ENCODE measurements at regions not wholly inside any gene's neighbourhood (a gene's known extent, or its start where the extent isn't known, plus 50 kb on each side); places are given as distances from the start of the nearest gene placed in this dataset.
"Not testable (repeated sequence)": the region's sequence is repeated elsewhere in the genome, so short reads cannot be mapped to it uniquely, and the experiment has no call there.

DNA sequence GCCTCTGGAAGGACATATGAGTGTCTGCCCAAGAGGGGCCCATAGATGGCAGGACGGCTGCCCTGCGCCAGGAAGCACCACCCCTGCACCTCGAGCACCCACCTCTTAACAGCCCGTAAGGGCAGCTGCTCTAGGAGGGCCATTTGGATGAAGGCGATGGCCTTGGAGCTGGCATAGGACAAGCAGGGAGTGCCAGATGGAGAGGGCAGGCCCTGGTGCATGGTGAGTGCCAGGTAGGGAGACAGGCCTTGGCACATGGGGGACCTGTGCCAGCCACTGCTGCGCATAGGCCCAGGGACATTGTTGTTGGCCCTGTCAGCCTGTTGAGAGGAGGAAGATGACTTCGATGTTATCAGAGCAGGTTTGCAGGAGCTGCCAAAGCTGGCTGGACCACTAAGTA is 134.2 kb downstream of the SLC25A46 start:
- DNase-seq, result no peak

DNA sequence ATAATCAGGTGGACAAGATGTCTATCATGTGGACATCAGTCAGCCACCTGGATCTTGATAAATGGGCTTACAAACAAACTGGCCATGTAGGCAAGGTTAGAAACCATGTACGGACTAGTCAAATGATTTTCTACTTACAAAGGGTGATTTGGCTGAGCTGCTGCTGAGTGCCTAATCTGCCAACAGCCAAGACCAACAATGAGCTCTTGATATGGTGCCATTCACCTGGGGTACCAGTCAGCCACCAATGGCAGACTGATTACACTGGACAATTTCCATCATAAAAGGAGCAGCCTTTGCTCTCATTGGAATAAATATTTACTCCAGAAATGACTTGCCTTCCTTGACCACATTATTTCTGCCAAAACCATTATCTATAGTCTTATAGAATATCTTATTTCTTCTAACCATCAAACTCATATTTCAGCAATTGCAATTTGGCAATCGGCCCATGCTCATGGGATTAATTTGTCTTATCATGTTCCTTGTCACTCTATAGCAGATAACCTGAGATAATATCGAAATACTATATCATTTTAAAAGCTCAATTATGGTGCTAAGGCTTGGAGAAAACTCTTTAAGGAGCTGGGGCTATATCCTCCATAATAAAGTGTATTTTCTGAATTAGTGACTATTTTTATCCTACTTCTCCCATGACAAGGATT is 135.1 kb downstream of the SLC25A46 start:
- DNase-seq, result no peak

DNA sequence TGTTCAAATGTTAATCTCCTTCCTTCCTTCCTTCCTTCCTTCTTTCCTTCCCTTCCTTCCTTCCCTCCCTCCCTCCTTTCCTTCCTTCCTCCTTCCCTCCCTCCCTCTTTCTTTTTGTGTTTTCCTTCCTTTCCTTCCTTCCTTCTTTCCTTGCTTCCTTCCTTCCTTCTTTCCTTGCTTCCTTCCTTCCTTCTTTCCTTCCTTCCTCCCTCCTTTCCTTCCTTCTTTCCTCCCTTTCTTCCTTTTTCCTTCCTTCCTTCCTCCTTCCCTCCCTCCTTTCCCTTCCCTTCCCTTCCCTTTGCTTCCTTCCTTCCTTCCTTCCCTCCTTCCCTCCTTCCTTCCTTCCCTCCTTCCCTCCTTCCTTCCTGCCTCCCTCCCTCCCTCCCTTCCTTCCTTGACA is 136.3 kb downstream of the SLC25A46 start:
- DNase-seq, result not testable (repeated sequence)

DNA sequence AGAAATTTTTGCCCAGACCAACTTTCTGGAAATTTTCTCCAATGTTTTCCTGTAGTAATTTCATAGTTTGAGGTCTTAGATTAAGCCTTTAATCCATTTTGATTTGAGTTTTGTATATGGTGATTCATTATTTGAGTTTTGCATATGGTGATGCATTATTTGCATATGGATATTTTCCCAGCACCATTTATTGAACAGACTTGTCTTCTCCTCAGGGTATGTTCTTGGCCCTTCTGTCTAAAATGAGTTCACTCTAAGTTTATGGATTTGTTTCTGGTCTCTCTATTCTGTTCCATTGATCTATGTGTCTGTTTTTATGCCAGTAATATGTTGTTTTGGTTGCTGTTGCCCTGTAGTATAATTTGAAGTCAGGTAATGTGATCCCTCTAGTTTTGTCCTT is 139.3 kb downstream of the SLC25A46 start:
- DNase-seq, result no peak

DNA sequence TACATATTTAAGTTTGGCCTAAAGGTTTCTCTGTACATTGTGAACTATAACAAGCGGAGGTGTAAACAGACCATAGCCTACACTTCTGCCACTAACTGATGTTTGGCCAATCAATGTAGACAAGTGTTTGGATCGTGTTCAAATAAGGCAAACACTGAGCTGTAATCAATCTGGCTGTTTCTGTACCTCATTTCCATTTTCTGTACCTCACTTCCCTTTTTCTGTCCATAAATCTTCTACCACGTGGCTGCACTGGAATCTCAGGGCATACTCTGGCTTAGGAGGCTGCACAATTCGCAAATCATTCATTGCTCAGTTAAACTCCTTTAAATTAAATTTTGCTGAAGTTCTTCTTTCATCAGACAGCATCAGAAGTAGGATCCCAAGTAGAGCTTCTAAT is 140.9 kb downstream of the SLC25A46 start:
- no peak for DNase-seq

DNA sequence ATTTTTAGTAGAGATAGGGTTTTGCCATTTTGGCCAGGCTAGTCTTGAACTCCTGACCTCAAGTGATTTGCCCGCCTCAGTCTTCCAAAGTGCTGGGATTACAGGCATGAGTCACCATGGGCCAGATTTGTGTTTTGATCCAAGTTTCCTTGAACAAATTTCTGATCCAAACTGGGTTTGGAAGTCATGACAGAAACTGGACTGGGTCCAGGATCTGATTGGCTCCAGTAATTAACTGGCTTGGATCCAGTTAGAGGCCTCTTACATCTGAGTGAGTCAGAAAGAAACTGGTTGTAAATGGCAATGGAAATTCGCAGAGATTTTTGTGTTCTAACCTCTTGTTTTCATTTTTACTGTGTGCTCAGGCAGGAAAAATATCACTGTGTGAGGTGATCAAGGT is 141.6 kb downstream of the SLC25A46 start:
- DNase-seq, result peak; percentile 76

DNA sequence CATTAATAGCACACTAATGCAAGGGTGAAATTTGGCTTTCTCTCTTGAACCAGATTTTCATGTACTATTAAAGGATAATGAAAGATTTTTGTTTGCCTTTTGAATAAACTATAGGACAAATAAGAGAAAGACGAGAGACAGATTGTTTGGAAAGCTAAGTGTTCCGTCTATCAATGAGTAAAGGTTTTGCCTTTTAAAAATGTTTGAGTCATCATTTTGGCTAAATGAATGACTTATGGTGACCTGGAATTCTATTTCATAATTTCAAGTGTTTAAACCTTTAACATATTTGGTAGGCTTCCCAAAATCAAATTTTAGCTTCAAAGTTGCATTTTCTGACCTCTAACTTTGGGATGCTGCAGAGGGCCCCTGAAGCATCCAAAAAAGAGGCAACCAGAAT is 145.2 kb downstream of the SLC25A46 start:
- no peak for DNase-seq

DNA sequence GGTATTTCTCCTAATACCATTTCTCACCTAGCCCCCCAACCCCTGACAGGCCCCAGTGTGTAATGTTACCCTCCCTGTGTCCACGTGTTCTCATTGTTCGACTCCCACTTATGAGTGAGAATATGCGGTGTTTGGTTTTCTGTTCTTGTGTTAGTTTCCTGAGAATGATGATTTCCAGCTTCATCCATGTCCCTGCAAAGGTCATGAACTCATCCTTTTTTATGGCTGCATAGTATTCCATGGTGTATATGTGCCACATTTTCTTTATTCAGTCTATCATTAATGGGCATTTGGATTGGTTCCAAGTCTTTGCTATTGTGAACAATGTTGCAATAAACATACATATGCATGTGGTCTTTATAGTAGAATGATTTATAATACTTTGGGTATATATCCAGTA is 148.4 kb downstream of the SLC25A46 start:
- DNase-seq, result not testable (repeated sequence)

DNA sequence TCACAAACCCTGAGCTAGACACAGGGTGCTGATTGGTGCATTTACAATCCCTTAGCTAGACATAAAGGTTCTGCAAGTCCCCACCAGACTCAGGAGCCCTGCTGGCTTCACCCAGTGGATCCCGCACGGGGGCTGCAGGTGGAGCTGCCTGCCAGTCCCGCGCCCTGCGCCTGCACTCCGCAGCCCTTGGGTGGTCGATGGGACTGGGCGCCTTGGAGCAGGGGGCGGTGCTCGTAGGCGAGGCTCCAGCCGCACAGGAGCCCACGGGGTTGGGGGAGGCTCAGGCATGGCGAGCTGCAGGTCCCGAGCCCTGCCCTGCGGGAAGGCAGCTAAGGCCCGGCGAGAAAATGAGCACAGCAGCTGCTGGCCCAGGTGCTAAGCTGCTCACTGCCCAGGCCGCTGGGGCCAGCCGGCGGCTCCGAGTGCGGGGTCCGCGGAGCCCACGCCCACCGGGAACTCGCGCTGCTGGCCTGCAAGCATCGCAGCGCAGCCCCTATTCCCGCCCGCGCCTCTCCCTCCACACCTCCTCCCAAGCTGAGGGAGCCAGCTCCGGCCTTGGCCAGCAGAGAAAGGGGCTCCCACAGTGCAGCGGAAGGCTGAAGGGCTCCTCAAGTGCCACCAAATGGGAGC is 155.2 kb downstream of the SLC25A46 start:
- not testable (repeated sequence) for DNase-seq

DNA sequence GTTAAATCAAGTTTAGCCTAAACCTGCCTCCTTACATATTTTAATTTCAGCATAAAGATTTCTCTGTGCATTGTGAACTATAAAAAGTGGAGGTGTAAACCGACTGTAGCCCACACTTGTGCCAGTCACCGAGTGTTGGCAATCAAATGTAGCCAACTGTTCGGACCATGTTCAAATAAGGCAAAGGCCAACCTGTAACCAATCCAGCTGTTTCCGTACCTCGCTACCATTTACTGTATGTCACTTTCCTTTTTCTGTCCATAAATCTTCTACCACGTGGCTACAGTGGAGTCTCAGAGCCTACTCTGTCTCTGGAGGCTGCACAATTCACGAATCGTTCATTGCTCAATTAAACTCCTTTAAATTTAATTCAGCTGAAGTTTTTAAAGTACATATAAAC is 156.0 kb downstream of the SLC25A46 start:
- DNase-seq, result no peak

DNA sequence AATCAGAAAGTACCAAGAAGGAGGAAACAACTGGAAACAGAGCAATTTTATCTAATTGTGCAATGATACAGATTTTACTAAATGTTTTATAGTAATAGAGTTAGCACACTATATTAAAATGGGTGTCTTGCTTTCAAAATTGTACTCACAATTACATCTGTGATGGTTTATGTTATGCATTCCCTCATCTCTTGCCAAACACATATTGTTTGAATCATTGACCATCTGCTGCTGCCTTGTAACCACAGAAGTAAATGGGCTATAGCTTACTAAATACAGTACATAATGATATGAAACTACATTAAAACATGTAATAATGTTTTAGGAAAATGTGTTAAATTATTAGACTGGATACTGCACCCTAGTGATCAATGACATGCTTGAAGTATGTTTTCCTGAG is 158.1 kb downstream of the SLC25A46 start:
- no peak for DNase-seq

DNA sequence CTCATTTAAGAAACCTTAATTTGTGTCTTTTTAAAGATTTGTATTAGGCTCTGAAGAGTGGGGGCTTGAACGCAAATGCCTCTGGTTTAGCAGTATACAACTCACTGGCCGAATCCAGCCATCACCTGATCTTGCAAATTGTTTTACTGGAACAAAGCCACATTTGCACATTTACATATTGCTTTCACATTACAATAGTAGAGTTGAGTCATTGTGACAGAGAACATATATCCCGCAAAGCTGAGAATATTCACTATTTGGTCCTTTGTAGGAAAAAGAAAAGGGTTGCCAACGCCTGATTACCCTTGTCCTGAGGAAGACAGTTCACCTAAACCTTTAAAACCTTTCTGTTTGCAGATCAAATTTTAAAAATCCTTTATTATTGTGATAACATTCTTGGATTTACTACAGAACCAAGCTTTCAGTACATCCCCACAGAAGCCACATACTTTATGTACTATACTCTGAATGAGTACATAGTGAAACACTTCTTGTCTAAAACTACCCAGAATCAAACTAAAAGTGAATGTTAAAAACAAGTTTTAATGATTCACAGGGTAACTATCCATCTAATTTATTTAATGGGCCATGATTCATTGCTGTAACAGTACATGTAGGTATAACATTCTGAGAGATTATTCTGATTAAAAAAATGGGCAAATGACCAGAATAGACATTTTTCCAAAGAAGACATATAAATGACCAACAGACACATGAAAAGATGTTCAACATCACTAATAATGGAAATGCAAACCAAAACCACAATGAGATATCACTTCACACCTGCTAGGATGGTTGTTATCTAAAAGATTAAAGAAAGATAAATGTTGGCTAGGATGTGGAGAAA is 161.0 kb downstream of the SLC25A46 start:
- DNase-seq, result peak; percentile 74

DNA sequence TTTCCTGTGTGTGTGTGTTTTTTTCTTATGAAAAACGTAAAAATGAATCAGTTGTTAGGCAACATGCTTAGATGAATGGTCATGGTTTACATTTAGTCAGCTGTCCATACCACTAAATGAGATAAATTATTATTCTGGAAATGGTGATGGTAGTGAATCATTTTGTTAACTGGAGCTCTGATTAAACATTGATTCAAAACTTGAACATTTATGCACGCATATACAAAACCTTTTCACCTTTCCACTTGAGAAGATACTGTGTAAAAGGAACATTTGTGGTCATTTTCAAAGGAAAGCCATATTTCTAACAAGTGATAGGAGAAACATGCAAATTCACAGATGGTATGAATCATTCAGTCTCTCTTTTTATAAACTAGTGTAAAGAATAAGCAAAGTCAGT is 162.0 kb downstream of the SLC25A46 start:
- peak; percentile 95 for DNase-seq

DNA sequence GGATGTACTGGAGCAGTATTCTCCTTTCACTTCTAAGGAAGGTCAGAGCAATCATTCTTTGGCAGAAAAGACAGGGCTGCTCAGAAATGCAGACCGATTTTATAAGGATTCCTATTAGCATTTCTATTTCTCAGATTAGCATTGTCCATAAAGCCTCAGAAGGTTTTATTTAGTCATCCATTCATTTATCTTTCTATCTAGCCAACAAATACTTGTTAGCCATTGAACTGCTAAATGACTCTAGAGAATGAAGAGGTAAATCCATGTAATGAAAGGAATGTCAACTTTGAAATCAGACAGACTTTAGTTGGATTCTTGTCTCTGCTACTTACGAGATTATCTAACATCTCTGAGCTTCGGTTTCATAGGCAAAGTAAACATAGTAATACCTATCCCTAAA is 165.2 kb downstream of the SLC25A46 start:
- no peak for DNase-seq

DNA sequence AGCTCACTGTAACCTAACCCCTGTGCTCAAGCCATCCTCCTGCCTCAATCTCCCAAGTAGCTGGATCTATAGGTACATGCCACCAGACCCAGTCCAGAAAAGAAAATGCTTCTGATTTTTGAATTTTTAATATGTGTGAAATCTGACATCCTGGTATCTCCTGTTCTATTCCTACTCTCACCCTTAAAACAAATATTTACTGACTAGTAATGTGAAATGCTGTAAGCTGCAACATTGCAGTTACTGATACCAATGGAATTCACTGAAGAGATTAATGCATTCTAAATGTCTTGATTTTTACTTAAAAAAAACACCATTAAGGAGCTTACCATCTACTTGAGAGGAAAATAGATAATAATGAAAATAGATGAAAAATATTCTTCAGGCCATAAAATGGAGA is 162.7 kb upstream of the TSLP start:
- no peak for DNase-seq

DNA sequence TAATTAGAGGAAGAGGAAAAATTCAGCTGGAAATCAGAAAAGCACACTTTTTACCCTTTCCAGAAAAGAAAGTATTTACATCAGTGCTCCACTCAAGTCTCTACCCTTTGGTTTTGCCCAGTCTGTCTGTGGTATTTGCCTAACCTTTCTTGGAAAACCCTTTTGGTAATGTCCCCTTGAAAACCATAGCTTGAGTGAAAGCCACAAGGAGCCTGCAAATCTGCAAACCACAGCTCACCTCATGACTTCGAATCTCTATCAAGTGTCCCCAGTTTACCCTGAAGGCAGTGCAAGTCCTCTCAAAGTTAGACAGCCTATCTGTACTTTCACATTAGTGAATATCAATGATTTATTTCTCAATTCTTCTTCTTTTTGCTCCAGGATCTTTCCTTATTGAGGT is 162.1 kb upstream of the TSLP start:
- DNase-seq, result no peak

DNA sequence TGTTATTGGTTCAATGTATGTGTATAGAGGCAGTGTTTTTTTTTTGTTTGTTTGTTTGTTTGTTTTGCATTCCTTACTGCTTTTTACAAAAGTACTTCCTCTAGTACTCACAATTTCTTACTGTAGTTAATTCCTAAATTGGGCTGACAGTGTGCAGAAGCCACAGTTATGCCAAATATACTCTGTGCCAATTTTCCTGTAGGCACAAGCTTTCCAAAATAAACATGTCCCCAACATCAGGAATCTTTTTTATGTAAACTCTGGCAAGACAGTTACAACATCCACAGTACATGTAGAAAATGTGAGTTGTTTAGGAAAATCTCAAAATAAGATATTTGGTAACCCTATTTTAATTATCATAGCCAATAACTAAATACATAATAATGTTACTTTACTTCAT is 161.6 kb upstream of the TSLP start:
- no peak for DNase-seq

DNA sequence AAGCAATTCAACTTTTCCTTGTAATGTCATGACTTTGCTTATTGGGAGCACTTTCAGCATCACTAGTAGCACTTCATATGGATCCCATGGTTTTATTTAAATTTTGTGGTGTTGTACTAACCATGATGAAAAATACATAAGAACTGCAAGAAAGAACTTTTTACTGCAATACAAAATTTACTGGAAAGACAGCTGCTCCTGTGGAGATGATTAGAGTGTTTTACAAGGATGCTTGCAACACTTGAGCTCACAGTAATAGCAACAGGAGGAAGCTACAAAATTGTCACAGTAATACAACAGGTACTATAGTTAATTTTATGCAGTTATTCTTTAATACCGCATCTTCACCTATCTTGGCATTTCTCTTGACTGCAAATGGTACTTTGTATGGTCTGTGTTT is 158.3 kb upstream of the TSLP start:
- DNase-seq, result no peak

DNA sequence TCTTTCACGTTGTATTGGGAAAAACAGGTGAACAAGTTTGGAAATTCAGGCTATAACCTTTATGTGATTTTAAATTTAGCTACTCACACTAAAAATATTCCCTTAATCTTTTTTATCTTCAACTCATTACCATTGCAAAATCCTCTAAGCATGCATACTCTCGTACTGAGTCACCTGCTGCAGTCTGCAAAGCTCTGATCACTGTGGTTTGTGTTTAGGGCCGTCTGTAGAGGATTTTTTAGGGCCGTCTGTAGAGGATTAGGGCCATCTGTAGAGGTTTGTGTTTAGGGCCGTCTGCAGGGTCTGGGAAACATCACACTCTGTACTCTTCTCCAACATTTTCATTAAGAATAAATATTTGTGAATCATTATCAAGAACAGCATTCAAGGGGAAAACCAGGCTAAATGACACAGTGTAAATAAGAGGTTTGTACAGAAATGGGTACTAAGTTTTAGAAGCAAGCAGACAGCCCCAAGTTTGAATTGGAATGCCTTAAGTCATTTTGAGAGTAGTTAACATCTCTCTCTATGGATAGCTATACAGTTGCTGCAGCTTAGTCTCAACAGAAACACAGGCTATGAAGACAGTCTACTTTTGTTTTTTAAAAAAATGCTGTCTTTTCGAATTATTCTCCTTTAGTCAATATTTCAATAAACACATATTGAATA is 155.0 kb upstream of the TSLP start:
- DNase-seq, result peak; percentile 88

DNA sequence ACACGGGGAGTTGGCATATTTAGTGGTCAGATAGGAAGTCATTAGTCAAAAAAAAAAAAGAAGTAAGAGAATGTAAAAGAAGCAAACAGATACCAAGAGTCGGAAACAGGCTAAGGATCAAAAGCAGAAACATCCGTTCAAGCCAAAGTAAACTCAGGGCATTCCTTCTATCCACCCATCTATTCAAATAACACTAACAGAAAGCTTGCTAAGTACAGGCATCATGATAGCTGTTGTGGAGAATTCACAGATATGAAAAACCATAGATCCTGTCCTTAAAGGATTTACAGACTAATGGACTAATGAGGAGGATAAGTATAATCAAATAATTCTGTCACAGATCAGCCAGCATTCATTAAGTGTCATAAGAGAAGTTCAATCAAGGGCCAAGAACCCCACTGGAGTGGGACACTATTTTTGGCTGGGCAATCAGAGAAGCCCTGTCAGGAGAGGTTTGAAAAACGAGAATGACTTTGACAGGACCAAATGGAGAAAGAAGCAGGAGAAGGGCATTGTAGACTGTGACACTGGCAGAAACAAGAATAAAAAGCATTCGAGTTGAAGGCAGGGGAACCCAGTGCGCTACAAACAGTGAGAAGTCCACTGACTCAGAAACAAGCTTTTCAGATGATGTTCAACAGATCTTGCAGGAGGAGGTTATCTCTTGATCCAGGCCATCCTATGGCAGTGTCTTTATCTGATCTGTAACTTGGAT is 154.2 kb upstream of the TSLP start:
- DNase-seq, result peak; percentile 20

DNA sequence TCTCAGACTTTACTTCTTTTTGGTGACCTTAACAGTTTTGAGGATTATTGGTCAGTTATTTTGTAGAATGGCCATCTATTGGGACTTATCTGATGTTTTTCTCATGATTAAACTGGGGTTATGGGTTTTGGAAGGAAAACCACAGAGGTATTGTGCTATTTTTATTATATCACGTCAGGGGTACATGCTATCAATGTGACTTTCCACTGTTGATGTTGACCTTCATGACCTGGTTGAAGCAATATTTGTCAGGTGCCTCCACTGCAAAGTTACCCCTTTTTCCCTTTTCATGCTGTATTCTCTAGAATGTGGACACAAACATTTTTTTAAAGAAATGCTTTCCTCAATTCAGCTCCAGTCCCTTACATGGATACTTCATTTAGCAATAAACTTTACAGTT is 152.8 kb upstream of the TSLP start:
- no peak for DNase-seq

DNA sequence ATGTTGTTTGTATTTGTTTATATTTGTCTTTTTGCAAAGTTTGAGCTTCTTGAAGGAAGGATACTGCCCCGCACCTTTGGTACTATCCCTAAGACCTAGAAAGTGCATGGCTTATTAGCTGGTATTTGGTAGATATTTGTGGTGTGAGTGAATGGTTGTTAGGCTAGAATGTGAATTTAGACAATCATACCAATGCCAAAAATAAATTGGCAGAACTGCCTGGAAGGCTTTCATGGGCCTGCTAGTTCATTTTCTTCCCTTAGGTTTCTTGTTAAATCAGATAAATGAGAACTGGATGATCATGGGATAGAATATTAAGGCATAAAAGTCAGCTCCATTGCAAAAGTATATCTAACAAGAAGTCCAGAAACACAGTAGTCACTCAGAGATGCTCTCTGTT is 147.5 kb upstream of the TSLP start:
- no peak for DNase-seq

DNA sequence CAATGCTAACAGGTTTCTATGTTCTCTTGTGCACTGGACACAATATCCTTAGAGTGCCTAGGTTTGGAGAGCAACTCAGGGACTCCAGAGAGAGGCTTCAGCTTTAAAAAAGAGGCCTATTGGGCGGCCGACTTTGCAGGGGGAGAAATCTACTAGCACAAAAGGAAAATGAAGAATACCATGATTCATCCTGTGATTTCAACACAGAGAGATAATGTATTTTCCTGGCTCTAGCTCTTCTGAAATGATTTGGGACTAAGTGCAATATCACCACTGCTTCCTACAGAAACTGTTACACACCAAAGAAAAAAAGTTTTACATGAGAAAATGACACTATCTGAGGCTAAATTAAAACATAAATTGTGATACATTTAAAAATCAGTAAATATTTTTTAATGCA is 146.1 kb upstream of the TSLP start:
- DNase-seq, result peak; percentile 65
